T-helper 2 cell treated with Interferon-gamma antibody and Interleukin-4, amounts not matched to agents 5 μg/mL and 100 μg/mL, for 36 hours (primary cell): ENCODE measurements at regions not wholly inside any gene's neighbourhood (a gene's known extent, or its start where the extent isn't known, plus 50 kb on each side); places are given as distances from the start of the nearest gene placed in this dataset.
"Not testable (repeated sequence)": the region's sequence is repeated elsewhere in the genome, so short reads cannot be mapped to it uniquely, and the experiment has no call there.

Source experiments
- DNase-seq: peaks from one replicate; pipeline ENCODE4 v3.0.0; 2021; ENCODE audit warnings: low spot score
- H3K27ac Mint-ChIP-seq: one replicate; pipeline ENCODE4 v1.8.0; 2021; ENCODE audit warnings: mild to moderate bottlenecking, mixed read lengths
- H3K27me3 Mint-ChIP-seq: one replicate; pipeline ENCODE4 v1.8.0; 2021; ENCODE audit warnings: low read depth, mixed read lengths
- H3K36me3 Mint-ChIP-seq: one replicate; pipeline ENCODE4 v1.8.0; 2021; ENCODE audit warnings: low read depth, mixed read lengths
- H3K4me1 Mint-ChIP-seq: one replicate; pipeline ENCODE4 v1.8.0; 2021; ENCODE audit warnings: low read depth, mixed read lengths
- H3K4me3 Mint-ChIP-seq: one replicate; pipeline ENCODE4 v1.8.0; 2022; ENCODE audit warnings: mild to moderate bottlenecking, moderate library complexity, mixed read lengths
- H3K9me3 Mint-ChIP-seq: one replicate; pipeline ENCODE4 v1.8.0; 2021; ENCODE audit warnings: mixed read lengths

DNA sequence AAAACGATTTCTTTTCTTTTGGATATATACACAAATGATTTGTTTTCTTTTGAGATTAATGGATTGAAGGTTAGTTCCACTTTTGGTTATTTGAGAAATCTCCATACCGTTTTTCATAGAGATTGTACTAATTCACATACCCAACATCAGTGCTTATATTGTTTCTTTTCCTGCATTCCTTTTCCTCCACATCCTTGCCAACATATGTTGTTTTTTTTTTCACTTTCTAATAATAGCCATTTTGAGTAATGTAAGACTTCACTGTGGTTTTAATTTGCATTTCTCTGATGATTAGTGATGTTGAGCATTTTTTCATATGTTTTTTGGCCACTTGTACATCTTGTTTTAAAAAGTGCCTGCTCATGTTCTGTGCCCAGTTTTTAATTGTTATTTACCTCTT lies 846.4 kb upstream of the EYS start:
- peaks cover 23% of the 10 kb centered on the region for H3K9me3 Mint-ChIP-seq
- H3K4me1 Mint-ChIP-seq: no peaks in the 10 kb centered on the region

DNA sequence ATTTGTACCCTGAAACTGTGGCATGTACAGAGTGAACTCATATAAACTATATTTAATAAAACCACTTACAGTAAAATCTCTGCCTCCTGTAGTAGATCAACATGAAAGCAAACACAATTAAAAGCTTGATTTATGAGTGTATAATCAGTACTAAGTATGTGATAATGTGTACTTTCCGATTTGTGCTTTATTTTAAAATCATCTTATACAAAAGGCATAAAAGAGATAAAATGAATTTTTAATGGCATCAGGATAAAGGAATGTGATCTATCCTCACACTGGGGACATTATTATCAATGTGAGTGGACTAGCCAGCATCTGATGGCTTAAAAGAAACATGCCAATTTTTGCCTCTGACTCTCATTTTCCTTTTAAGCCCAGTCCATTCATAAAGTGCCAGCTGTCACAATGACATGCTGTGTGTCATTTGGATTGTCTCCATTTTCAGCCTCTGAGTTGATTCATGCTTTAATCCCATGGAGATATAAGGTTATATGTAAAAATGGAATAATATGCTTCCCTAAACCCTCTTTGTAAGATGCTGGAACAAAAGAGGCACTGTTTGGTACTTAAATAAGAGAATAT lies 831.6 kb upstream of the EYS start:
- peaks cover 29% of the 10 kb centered on the region for H3K9me3 Mint-ChIP-seq
- no peaks in the 10 kb centered on the region for H3K4me1 Mint-ChIP-seq
- H3K36me3 Mint-ChIP-seq: no peaks in the 10 kb centered on the region

More for the DNA sequence above, 846.4 kb upstream of the EYS start:
- no peaks in the 10 kb centered on the region for H3K27me3 Mint-ChIP-seq
- no peaks in the 10 kb centered on the region for H3K36me3 Mint-ChIP-seq
- no peak overlapping the region for H3K4me3 Mint-ChIP-seq
- no peak overlapping the region for H3K27ac Mint-ChIP-seq
- DNase-seq: no peak

DNA sequence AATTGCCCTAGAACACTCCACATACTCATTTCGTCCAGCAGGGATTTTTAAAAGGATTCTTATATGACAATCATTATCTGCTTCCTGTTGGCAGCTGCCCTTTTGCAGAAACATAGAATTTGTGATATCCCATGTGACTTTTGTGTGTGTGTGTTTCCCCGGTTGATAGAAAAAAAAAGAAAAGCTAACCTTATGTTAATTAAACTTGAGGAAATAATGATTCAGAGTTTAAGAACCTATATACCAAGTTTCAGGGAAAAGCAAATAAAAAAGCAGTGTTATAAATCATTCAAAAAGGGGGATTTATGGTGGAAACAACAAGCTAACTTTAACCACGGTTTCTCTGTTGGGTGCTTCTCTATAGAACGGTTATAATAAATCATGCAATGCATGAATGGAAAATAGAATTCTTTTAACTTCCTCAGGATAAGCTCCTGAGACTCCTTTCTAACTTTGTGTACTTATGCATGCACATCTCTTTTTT lies 826.9 kb upstream of the EYS start:
- Mint-ChIP-seq H3K27ac (no peak overlapping the region), H3K4me3 (no peak overlapping the region)

More for the DNA sequence above, 831.6 kb upstream of the EYS start:
- DNase-seq: no peak
- Mint-ChIP-seq H3K4me3 (no peak overlapping the region), H3K27me3 (no peaks in the 10 kb centered on the region), H3K27ac (no peak overlapping the region)

DNA sequence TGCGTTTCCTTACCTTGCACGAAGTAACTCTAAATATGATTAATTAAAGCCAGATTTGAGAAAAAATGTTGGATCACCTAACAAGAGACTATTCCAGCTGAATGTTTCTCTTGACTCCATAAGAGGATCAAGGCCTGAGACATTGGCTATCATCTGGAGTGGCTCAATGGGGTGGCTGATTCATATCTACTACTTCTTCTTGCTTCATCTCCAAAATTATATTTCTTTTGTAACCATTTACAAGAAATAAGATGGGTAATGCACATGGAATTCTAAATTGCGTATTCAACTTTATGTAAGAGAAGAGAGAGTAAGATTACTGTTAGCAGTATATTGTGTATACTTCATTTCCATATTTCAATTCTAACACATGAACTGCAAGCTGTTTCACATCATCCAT lies 819.0 kb upstream of the EYS start:
- peaks cover 21% of the 10 kb centered on the region for H3K9me3 Mint-ChIP-seq
- no peak overlapping the region for H3K4me3 Mint-ChIP-seq

More for the DNA sequence above, 826.9 kb upstream of the EYS start:
- Mint-ChIP-seq H3K36me3 (no peaks in the 10 kb centered on the region), H3K27me3 (no peaks in the 10 kb centered on the region), H3K4me1 (no peaks in the 10 kb centered on the region), H3K9me3 (peaks cover 15% of the 10 kb centered on the region)
- no peak for DNase-seq

DNA sequence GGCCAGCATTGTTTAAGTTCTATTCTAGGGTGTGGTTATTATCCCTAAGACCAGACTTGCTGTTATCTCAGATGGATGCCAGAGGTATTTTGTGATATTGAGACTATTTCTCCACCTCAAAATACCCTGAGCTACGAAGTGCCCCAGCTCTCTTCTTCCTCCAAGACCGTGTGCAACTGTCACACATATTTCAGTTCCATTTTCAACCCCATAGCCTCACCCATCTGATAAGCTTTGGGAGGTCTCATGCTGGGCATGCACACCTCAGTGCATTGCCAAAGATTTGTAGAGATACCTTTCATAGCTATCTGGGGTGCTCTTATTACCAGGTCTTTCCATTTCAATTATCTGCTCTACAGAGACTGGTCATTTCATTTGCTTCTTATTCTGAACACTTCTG lies 815.8 kb upstream of the EYS start:
- no peaks in the 10 kb centered on the region for H3K36me3 Mint-ChIP-seq
- no peak overlapping the region for H3K27ac Mint-ChIP-seq
- peaks cover 24% of the 10 kb centered on the region for H3K9me3 Mint-ChIP-seq
- H3K4me1 Mint-ChIP-seq: no peaks in the 10 kb centered on the region
- no peak overlapping the region for H3K4me3 Mint-ChIP-seq
- DNase-seq: no peak
- no peaks in the 10 kb centered on the region for H3K27me3 Mint-ChIP-seq

More for the DNA sequence above, 819.0 kb upstream of the EYS start:
- Mint-ChIP-seq H3K4me1 (no peaks in the 10 kb centered on the region), H3K27ac (no peak overlapping the region), H3K27me3 (no peaks in the 10 kb centered on the region), H3K36me3 (no peaks in the 10 kb centered on the region)
- DNase-seq: no peak

DNA sequence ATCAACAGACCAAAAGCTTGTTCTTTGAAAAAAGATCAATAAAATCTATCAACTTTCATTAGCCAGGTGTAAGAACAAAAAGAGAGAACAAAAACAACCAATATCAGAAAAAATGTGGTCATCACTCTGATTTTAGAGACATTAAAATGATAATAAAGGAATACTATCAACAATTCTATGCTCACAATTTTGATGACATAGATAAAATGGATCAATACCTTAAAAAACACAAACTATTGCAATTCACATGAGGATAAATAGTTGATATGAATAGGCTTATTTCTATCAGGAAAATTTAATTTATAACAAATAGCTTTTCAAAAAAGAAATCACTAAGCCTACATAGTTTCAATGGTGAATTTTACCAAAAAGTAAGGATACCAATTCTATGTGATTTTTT lies 809.4 kb upstream of the EYS start:
- Mint-ChIP-seq H3K27me3 (no peaks in the 10 kb centered on the region), H3K27ac (no peak overlapping the region), H3K4me3 (no peak overlapping the region), H3K4me1 (no peaks in the 10 kb centered on the region), H3K36me3 (no peaks in the 10 kb centered on the region), H3K9me3 (peaks cover 20% of the 10 kb centered on the region)
- no peak for DNase-seq

DNA sequence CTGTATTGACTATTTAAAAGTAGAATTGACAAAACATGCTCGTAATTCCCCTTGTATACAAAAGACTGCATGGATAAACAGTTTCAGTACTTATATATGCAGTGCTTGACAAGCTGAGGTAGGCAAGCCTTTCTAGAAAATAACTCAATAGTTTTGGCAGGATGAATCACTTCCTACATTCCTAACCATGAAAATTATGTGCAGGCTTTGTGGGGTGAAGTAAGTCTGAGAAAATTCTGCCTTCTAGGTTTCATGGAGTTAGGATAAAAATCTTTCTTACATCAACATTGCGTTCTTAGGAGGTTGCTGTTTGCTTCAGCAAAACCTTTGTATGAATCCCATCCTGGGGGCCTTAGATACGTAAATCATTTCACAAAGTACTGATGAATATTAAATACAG lies 801.4 kb upstream of the EYS start:
- Mint-ChIP-seq H3K4me1 (no peaks in the 10 kb centered on the region), H3K4me3 (no peak overlapping the region), H3K9me3 (peaks cover 39% of the 10 kb centered on the region), H3K36me3 (no peaks in the 10 kb centered on the region), H3K27me3 (no peaks in the 10 kb centered on the region), H3K27ac (no peak overlapping the region)
- DNase-seq: no peak

DNA sequence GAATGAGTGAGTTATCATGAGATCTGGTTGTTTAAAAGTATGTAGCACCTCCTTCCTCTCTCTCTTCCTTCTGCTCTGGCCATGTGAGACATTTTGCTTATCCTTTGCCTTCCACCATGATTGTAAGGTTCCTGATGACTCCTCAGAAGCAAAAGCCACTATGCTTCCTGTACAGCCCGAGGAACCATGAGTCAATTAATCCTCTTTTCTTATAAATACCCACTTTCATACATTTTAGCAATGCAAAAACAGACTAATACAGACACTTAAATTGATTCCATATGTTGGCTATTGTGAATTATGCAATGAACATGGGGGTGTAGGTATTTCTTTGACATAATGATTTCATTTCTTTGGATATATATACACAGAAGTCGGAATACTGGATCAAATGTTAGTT lies 792.8 kb upstream of the EYS start:
- no peaks in the 10 kb centered on the region for H3K27me3 Mint-ChIP-seq
- H3K27ac Mint-ChIP-seq: no peak overlapping the region
- peaks cover 23% of the 10 kb centered on the region for H3K9me3 Mint-ChIP-seq
- DNase-seq: no peak
- H3K36me3 Mint-ChIP-seq: no peaks in the 10 kb centered on the region
- no peak overlapping the region for H3K4me3 Mint-ChIP-seq
- H3K4me1 Mint-ChIP-seq: no peaks in the 10 kb centered on the region

DNA sequence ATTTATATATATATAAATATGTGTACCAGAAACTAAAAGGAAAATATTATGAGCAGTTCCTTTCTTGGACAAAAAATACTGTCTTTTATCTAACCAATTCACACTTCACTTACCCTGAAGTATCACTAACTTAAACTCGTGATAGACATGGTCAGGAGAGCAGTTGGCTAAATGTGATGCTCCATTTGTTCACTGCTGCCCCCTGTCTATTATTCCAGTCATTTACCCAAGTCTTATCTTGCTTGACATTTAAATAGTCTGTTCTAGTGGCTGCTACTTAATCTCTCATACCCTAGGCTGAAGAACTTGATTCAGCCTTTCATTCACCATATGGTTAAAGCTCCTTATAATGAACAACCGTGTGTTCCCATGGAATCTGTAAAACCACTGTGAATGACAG lies 789.6 kb upstream of the EYS start:
- Mint-ChIP-seq H3K36me3 (no peaks in the 10 kb centered on the region), H3K27me3 (no peaks in the 10 kb centered on the region), H3K9me3 (peaks cover 19% of the 10 kb centered on the region), H3K4me1 (no peaks in the 10 kb centered on the region), H3K27ac (no peak overlapping the region), H3K4me3 (no peak overlapping the region)
- DNase-seq: no peak

DNA sequence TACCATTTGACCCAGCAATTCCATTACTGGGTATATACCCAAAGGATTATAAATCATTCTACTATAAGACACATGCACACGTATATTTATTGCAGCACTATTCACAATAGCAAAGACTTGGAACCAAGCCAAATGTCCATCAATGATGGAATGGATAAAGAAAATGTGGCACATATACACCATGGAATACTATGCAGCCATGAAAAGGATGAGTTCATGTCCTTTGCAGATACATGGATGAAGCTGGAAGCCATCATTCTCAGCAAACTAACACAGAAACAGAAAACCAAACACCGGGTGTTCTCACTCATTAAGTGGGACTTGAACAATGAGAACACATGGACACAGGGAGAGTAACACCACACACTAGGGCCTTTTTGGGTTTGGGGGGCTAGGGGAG lies 787.6 kb upstream of the EYS start:
- H3K36me3 Mint-ChIP-seq, H3K27ac Mint-ChIP-seq, H3K27me3 Mint-ChIP-seq, H3K4me1 Mint-ChIP-seq, DNase-seq, H3K4me3 Mint-ChIP-seq: not testable (repeated sequence)
- peaks cover 37% of the 10 kb centered on the region for H3K9me3 Mint-ChIP-seq

DNA sequence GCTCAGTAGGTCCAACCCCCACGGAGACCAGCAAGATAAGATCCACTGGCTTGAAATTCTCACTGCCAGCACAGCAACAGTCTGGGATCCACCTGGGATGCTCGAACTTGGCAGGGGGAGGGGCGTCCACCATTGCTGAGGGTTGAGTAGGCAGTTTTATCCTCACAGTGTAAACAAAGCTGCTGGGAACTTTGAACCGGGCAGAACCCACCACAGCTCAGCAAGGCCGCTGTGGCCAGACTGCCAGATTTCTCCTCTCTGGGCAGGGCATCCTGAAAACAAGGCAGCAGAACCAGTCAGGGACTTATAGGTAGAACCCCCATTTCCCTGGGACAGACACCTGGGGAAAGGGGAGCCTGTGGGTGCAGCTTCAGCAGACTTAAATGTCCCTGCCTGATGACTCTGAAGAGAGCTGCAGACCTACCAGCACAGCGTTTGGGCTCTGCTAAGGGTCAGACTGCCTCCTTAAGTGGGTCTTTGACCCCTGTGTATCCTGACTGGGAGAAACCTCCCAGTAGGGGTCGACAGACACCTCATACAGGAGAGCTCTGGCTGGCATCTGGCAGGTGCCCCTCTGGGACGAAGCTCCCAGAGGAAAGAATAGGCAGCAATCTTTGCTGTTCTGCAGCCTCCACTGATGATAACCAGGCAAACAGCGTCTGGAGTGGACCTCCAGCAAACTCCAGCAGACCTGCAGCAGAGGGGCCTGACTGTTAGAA lies 782.4 kb upstream of the EYS start:
- Mint-ChIP-seq H3K9me3 (peaks cover 39% of the 10 kb centered on the region), H3K27me3 (no peaks in the 10 kb centered on the region), H3K36me3 (no peaks in the 10 kb centered on the region), H3K27ac (no peak overlapping the region), H3K4me1 (no peaks in the 10 kb centered on the region), H3K4me3 (no peak overlapping the region)
- DNase-seq: no peak

DNA sequence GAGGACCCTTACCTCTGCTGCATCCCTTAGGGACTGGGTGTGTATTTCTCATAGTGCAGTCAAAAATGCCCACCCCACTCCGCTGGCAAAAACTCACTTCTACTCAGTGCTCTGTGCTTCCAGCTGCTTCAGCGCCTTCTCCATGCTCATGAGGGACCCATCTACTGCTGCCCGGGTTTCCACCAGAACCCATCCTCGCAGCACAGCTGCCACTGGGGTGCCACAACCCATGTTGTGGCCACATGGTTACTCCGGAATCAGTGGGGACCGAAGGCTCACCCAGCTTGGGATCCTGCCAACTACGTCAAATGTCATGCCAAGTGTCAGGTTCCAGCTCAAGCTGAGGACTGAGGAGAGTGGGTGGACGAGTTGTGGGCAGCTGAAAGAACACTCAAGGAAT lies 774.2 kb upstream of the EYS start:
- no peak for DNase-seq
- no peaks in the 10 kb centered on the region for H3K27me3 Mint-ChIP-seq
- H3K9me3 Mint-ChIP-seq: peaks cover 23% of the 10 kb centered on the region
- H3K36me3 Mint-ChIP-seq: no peaks in the 10 kb centered on the region
- H3K4me1 Mint-ChIP-seq: no peaks in the 10 kb centered on the region
- H3K4me3 Mint-ChIP-seq: no peak overlapping the region
- H3K27ac Mint-ChIP-seq: no peak overlapping the region

DNA sequence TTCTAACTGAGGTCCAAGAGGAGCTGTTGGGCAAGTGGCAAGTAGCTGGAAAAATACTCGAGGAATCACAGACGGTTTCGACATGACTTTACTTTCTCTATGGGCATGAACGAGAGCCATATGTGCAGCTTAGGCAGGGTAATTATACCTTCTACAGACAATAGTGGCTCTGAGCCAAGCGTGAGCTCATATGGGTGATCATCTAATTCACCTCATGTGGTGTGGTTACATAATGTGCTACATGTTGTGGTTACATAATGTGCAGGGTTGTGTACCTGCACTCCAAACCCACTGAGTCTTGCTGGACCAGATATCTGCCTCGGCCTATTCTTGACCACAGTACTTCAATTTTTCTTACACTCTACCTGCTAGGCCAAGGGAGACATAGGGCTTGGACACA lies 771.7 kb upstream of the EYS start:
- Mint-ChIP-seq H3K9me3 (peaks cover 15% of the 10 kb centered on the region), H3K36me3 (no peaks in the 10 kb centered on the region), H3K27me3 (no peaks in the 10 kb centered on the region), H3K4me1 (no peaks in the 10 kb centered on the region), H3K4me3 (no peak overlapping the region), H3K27ac (no peak overlapping the region)
- DNase-seq: no peak

DNA sequence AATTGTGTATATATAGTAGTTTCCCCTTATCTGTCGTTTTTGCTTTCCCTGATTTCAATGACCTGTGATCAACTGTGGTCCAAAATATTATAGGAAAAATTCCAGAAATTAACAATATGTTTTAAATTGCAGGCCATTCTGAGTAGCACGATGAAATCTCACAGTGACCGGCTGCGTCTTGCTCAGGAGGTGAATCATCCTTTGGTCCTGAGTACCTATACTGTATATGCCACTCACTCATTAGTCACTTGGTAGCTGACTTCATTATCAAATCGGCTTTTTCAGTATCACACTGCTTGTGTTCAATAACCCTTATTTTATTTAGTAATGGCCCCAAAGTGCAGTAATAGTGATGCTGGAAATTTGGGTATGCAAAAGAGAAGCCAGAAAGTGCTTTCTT lies 728.3 kb upstream of the EYS start:
- no peak for DNase-seq
- no peak overlapping the region for H3K4me3 Mint-ChIP-seq
- H3K27me3 Mint-ChIP-seq: no peaks in the 10 kb centered on the region
- H3K4me1 Mint-ChIP-seq: no peaks in the 10 kb centered on the region
- H3K9me3 Mint-ChIP-seq: peaks cover 9% of the 10 kb centered on the region
- H3K36me3 Mint-ChIP-seq: no peaks in the 10 kb centered on the region
- no peak overlapping the region for H3K27ac Mint-ChIP-seq

DNA sequence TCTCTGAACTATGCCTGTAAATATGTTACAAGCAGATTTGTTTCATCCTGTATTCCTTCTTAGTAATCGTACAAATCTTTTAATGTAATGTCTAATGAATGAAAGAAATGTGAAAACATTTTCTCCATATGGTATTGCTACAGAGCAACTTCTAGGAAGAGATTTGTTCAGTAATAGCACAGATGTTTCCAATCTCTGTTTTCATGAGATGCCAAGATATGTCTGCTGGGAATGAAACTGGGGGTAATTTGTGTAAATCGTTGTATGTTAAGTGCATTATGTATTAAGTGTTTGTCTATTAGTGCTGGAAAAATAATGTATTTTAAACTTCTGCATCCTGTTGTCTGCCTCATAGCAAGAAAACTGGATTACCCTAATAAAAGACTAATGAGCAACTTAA lies 722.2 kb upstream of the EYS start:
- no peaks in the 10 kb centered on the region for H3K4me1 Mint-ChIP-seq
- no peaks in the 10 kb centered on the region for H3K36me3 Mint-ChIP-seq
- H3K27ac Mint-ChIP-seq: no peak overlapping the region
- no peak overlapping the region for H3K4me3 Mint-ChIP-seq
- H3K27me3 Mint-ChIP-seq: no peaks in the 10 kb centered on the region
- peaks cover 31% of the 10 kb centered on the region for H3K9me3 Mint-ChIP-seq
- no peak for DNase-seq
